Choroid plexus epithelial cell (primary cell): ENCODE measurements at regions not wholly inside any gene's neighbourhood (a gene's known extent, or its start where the extent isn't known, plus 50 kb on each side); places are given as distances from the start of the nearest gene placed in this dataset.

Source experiments
- DNase-seq: peaks from one replicate; pipeline ENCODE4 v3.0.0-alpha.2; 2010; ENCODE audit warnings: low read depth
- H3K4me3 ChIP-seq: 2 replicates; pipeline ENCODE4 v1.5.1; 2011; ENCODE audit warnings: low read depth, mild to moderate bottlenecking, control low read depth, low read length, moderate library complexity
- CTCF ChIP-seq: conservative IDR thresholded peaks from 2 replicates; pipeline ENCODE4 v1.5.1; 2011; ENCODE audit warnings: low read depth, mild to moderate bottlenecking, control low read depth, inconsistent platforms, low read length, moderate library complexity

- no peak for DNase-seq
- no peak for TF ChIP-seq CTCF
- no peak overlapping the region for H3K4me3 ChIP-seq
These were observed 159.8 kb downstream of the OR13H1 start for GRCh38 chrX:131703646-131704045.

- no peak overlapping the region for H3K4me3 ChIP-seq
- no peak for TF ChIP-seq CTCF
- DNase-seq, result no peak
These were observed 160.3 kb downstream of the OR13H1 start for GRCh38 chrX:131704136-131704695.

GRCh38 chrX:131709553-131709952 is 165.7 kb downstream of the OR13H1 start:
- no peak for TF ChIP-seq CTCF
- DNase-seq, result no peak
- no peak overlapping the region for H3K4me3 ChIP-seq

- TF ChIP-seq CTCF, result no peak
- no peak overlapping the region for H3K4me3 ChIP-seq
- no peak for DNase-seq
These were observed 167.6 kb downstream of the OR13H1 start for GRCh38 chrX:131711478-131711867.

GRCh38 chrX:131723646-131724045 is 179.8 kb downstream of the OR13H1 start:
- H3K4me3 ChIP-seq, result no peak overlapping the region
- TF ChIP-seq CTCF, result no peak
- DNase-seq, result no peak

GRCh38 chrX:131724292-131724691 is 180.4 kb downstream of the OR13H1 start:
- TF ChIP-seq CTCF, result no peak
- DNase-seq, result no peak
- H3K4me3 ChIP-seq, result no peak overlapping the region

- TF ChIP-seq CTCF, result no peak
- no peak for DNase-seq
- H3K4me3 ChIP-seq, result no peak overlapping the region
These were observed 181.3 kb downstream of the OR13H1 start for GRCh38 chrX:131725001-131725654.
